ENCODE measurements at regions not wholly inside any gene's neighbourhood (a gene's known extent, or its start where the extent isn't known, plus 50 kb on each side); places are given as distances from the start of the nearest gene placed in this dataset.

GRCh38 chr18:6493194-6493593, 78.5 kb upstream of the L3MBTL4 start:
- BruUV-seq (replicated peaks) = no TSS peak
- CTCF ChIA-PET (ENCODE audit: unreplicated experiment) = no interaction called here
- POLR2A ChIA-PET = no interaction called here

GRCh38 chr18:6495536-6495935, 80.8 kb upstream of the L3MBTL4 start:
- no peaks in the 10 kb centered on the region for H3K4me1 ChIP-seq (ENCODE audit: insufficient read depth, low read length, poor library complexity, severe bottlenecking)
- no peaks in the 10 kb centered on the region for H3K79me2 ChIP-seq (ENCODE audit: insufficient read depth, low read depth, low read length)
- no peak overlapping the region for H3K27ac ChIP-seq (ENCODE audit: low read depth, low read length, poor library complexity, severe bottlenecking)
- no peaks in the 10 kb centered on the region for H3K9me2 ChIP-seq (ENCODE audit: insufficient read depth, low read length)
- BruUV-seq (replicated peaks) = no TSS peak
- no peaks in the 10 kb centered on the region for H4K20me1 ChIP-seq (ENCODE audit: insufficient read depth, low read length)
- intact Hi-C loops (cut with micrococcal nuclease; ENCODE audit: unreplicated experiment) = no loop called here
- ChIA-PET CTCF (ENCODE audit: unreplicated experiment) (no interaction called here), POLR2A (no interaction called here)
- no peak overlapping the region for H2AFZ ChIP-seq (ENCODE audit: low read length)
- no peak for DNase-seq (ENCODE audit: low spot score)
- no peaks in the 10 kb centered on the region for H3K9me3 ChIP-seq (ENCODE audit: low read length)
- H3K4me2 ChIP-seq (ENCODE audit: low read length) = no peak overlapping the region
- TF ChIP-seq, protein P1, sequence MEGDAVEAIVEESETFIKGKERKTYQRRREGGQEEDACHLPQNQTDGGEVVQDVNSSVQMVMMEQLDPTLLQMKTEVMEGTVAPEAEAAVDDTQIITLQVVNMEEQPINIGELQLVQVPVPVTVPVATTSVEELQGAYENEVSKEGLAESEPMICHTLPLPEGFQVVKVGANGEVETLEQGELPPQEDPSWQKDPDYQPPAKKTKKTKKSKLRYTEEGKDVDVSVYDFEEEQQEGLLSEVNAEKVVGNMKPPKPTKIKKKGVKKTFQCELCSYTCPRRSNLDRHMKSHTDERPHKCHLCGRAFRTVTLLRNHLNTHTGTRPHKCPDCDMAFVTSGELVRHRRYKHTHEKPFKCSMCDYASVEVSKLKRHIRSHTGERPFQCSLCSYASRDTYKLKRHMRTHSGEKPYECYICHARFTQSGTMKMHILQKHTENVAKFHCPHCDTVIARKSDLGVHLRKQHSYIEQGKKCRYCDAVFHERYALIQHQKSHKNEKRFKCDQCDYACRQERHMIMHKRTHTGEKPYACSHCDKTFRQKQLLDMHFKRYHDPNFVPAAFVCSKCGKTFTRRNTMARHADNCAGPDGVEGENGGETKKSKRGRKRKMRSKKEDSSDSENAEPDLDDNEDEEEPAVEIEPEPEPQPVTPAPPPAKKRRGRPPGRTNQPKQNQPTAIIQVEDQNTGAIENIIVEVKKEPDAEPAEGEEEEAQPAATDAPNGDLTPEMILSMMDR (conservative IDR thresholded peaks at IDR 0.05; ENCODE audit: low read length) = no peak
- no peak for TF ChIP-seq EZH2phosphoT487 (IDR thresholded peaks at IDR 0.05; ENCODE audit: borderline replicate concordance, low read depth, low read length)
- H3K36me3 ChIP-seq (ENCODE audit: insufficient read depth, low read length) = no peaks in the 10 kb centered on the region
- H3K4me3 ChIP-seq (ENCODE audit: low read depth, low read length, poor library complexity, severe bottlenecking) = no peak overlapping the region

More at GRCh38 chr18:6493194-6493593, 78.5 kb upstream of the L3MBTL4 start:
- H2AFZ ChIP-seq (ENCODE audit: low read length) = no peak overlapping the region
- H3K9me3 ChIP-seq (ENCODE audit: low read length) = no peaks in the 10 kb centered on the region
- no peaks in the 10 kb centered on the region for H3K79me2 ChIP-seq (ENCODE audit: insufficient read depth, low read depth, low read length)
- no peaks in the 10 kb centered on the region for H4K20me1 ChIP-seq (ENCODE audit: insufficient read depth, low read length)
- TF ChIP-seq, protein P1 (conservative IDR thresholded peaks at IDR 0.05; ENCODE audit: low read length) = no peak
- no peak for TF ChIP-seq EZH2phosphoT487 (IDR thresholded peaks at IDR 0.05; ENCODE audit: borderline replicate concordance, low read depth, low read length)
- H3K9me2 ChIP-seq (ENCODE audit: insufficient read depth, low read length) = no peaks in the 10 kb centered on the region
- H3K4me3 ChIP-seq (ENCODE audit: low read depth, low read length, poor library complexity, severe bottlenecking) = no peak overlapping the region
- no peak for DNase-seq (ENCODE audit: low spot score)
- H3K4me2 ChIP-seq (ENCODE audit: low read length) = no peak overlapping the region
- intact Hi-C loops (cut with micrococcal nuclease; ENCODE audit: unreplicated experiment) = no loop called here
- no peak overlapping the region for H3K27ac ChIP-seq (ENCODE audit: low read depth, low read length, poor library complexity, severe bottlenecking)
- no peaks in the 10 kb centered on the region for H3K4me1 ChIP-seq (ENCODE audit: insufficient read depth, low read length, poor library complexity, severe bottlenecking)
- no peaks in the 10 kb centered on the region for H3K36me3 ChIP-seq (ENCODE audit: insufficient read depth, low read length)

DNA sequence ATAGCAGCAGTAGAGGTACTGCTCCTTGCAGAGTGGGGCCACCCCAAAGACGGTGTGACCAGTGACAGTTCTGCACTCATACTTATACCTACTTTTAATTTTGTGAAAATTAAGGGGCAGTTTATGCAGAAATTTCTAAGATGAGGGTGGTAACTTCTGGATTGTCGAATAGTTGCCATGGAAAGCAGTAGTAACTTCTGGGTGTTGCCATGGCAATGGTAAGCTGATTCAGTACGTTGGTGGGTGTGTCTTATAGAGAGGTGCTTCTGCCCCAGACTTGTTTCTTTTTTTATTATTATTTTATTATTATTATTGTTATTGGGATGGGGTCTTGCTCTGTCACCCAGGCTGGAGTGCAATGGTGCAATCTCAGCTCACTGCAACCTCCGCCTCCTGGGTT, 82.8 kb upstream of the L3MBTL4 start:
- H3K4me1 ChIP-seq (ENCODE audit: insufficient read depth, low read length, poor library complexity, severe bottlenecking) = no peaks in the 10 kb centered on the region
- H3K9me3 ChIP-seq (ENCODE audit: low read length) = no peaks in the 10 kb centered on the region
- no TSS peak for BruUV-seq (replicated peaks)
- no peak overlapping the region for H2AFZ ChIP-seq (ENCODE audit: low read length)
- POLR2A ChIA-PET = no interaction called here
- no peak overlapping the region for H3K27ac ChIP-seq (ENCODE audit: low read depth, low read length, poor library complexity, severe bottlenecking)
- no peaks in the 10 kb centered on the region for H3K79me2 ChIP-seq (ENCODE audit: insufficient read depth, low read depth, low read length)
- CTCF ChIA-PET (ENCODE audit: unreplicated experiment) = no interaction called here
- TF ChIP-seq EZH2phosphoT487 (IDR thresholded peaks at IDR 0.05; ENCODE audit: borderline replicate concordance, low read depth, low read length) = no peak
- TF ChIP-seq, protein P1 (conservative IDR thresholded peaks at IDR 0.05; ENCODE audit: low read length) = no peak
- H4K20me1 ChIP-seq (ENCODE audit: insufficient read depth, low read length) = no peaks in the 10 kb centered on the region
- no peaks in the 10 kb centered on the region for H3K36me3 ChIP-seq (ENCODE audit: insufficient read depth, low read length)
- H3K9me2 ChIP-seq (ENCODE audit: insufficient read depth, low read length) = no peaks in the 10 kb centered on the region; the same call in 1 of the 2 replicates
- no peak for DNase-seq (ENCODE audit: low spot score)
- no peak overlapping the region for H3K4me3 ChIP-seq (ENCODE audit: low read depth, low read length, poor library complexity, severe bottlenecking)
- H3K4me2 ChIP-seq (ENCODE audit: low read length) = no peak overlapping the region
- intact Hi-C loops (cut with micrococcal nuclease; ENCODE audit: unreplicated experiment) = no loop called here
